WTC11 (cell line): ENCODE measurements at regions not wholly inside any gene's neighbourhood (a gene's known extent, or its start where the extent isn't known, plus 50 kb on each side); places are given as distances from the start of the nearest gene placed in this dataset.

Experiments used
- ATAC-seq: fragments of 200-7000 bp; cut with Tn5 transposase; 2 replicates; pipeline ENCODE4 v1.10.0; 2021; ENCODE audit warnings: mild to moderate bottlenecking, moderate library complexity
- CTCF ChIA-PET: fragments of 300-600 bp; sonication (Branson Sonifier 250); formaldehyde crosslinking; loops from one replicate; lab custom pipeline; 2021; ENCODE audit warnings: antibody characterized with exemption; lab: Charles Lee
- POLR2A ChIA-PET: fragments of 350-600 bp; sonication (Branson Sonifier 250); formaldehyde crosslinking; loops from one replicate; lab custom pipeline; 2021; ENCODE audit warnings: antibody characterized with exemption; lab: Charles Lee
- DNase-seq: peaks from one replicate; pipeline ENCODE4 v3.0.0; 2021; ENCODE audit warnings: low spot score
- H3K27ac Mint-ChIP-seq: 2 replicates; pipeline ENCODE4 v1.8.0; 2021; ENCODE audit warnings: mixed read lengths
- H3K27me3 Mint-ChIP-seq: 2 replicates; pipeline ENCODE4 v1.8.0; 2021; ENCODE audit warnings: low read depth, mild to moderate bottlenecking, moderate library complexity, mixed read lengths
- H3K36me3 Mint-ChIP-seq: 2 replicates; pipeline ENCODE4 v1.8.0; 2021; ENCODE audit warnings: mixed read lengths
- H3K4me1 Mint-ChIP-seq: 2 replicates; pipeline ENCODE4 v1.8.0; 2022; ENCODE audit warnings: mixed read lengths
- H3K4me3 Mint-ChIP-seq: 2 replicates; pipeline ENCODE4 v1.8.0; 2021; ENCODE audit warnings: mild to moderate bottlenecking, moderate library complexity, mixed read lengths
- H3K9me3 Mint-ChIP-seq: 2 replicates; pipeline ENCODE4 v1.8.0; 2021; ENCODE audit warnings: mixed read lengths
- CREB1 ChIP-seq: sonication (generic); formaldehyde crosslinking; IDR thresholded peaks from 2 replicates; pipeline ENCODE4 v1.8.0; 2023; ENCODE audit warnings: mild to moderate bottlenecking, missing genetic modification reagents
- ELF4 ChIP-seq: sonication (generic); formaldehyde crosslinking; IDR thresholded peaks from 2 replicates; pipeline ENCODE4 v1.8.1; 2022; ENCODE audit warnings: low read depth, mild to moderate bottlenecking, moderate library complexity, missing genetic modification reagents
- ESRRA ChIP-seq: sonication (generic); formaldehyde crosslinking; IDR thresholded peaks from 2 replicates; pipeline ENCODE4 v1.8.1; 2022; ENCODE audit warnings: mild to moderate bottlenecking, missing genetic modification reagents, borderline replicate concordance
- FOXP1 ChIP-seq: sonication (generic); formaldehyde crosslinking; IDR thresholded peaks from 2 replicates; pipeline ENCODE4 v1.8.0; 2022; ENCODE audit warnings: missing genetic modification reagents, mild to moderate bottlenecking, moderate library complexity, borderline replicate concordance
- GRHL2 ChIP-seq: fragments of 250-450 bp; sonication (Bioruptor Pico); IDR thresholded peaks from 2 replicates; pipeline ENCODE4 v1.8.0; 2022; ENCODE audit warnings: mild to moderate bottlenecking, moderate library complexity; ENCODE audit not compliant: insufficient replicate concordance, severe bottlenecking
- NFE2L1 ChIP-seq: sonication (generic); formaldehyde crosslinking; IDR thresholded peaks from 2 replicates; pipeline ENCODE4 v1.8.1; 2023; ENCODE audit warnings: missing genetic modification reagents
- NR3C1 ChIP-seq: sonication (generic); formaldehyde crosslinking; conservative IDR thresholded peaks from 2 replicates; pipeline ENCODE4 v1.8.1; 2023; ENCODE audit warnings: low read depth, mild to moderate bottlenecking, missing genetic modification reagents
- RORB ChIP-seq: fragments of 250-450 bp; sonication (Bioruptor Pico); IDR thresholded peaks from 2 replicates; pipeline ENCODE4 v1.9.0; 2021; ENCODE audit warnings: mild to moderate bottlenecking
- SMAD3 ChIP-seq: sonication (generic); formaldehyde crosslinking; IDR thresholded peaks from 2 replicates; pipeline ENCODE4 v1.8.0; 2022; ENCODE audit warnings: missing genetic modification reagents, mild to moderate bottlenecking, borderline replicate concordance
- ZNF317 ChIP-seq: sonication (generic); formaldehyde crosslinking; IDR thresholded peaks from 2 replicates; pipeline ENCODE4 v1.8.1; 2023; ENCODE audit warnings: low read depth, mild to moderate bottlenecking, moderate library complexity, missing genetic modification reagents, borderline replicate concordance
- ZNF416 ChIP-seq: fragments of 250-450 bp; sonication (Bioruptor Pico); IDR thresholded peaks from 2 replicates; pipeline ENCODE4 v1.9.0; 2021; ENCODE audit warnings: mild to moderate bottlenecking, inconsistent platforms
- TF ChIP-seq, protein P1 (sequence below): sonication (generic); formaldehyde crosslinking; IDR thresholded peaks from 2 replicates; pipeline ENCODE4 v1.8.0; 2023; ENCODE audit warnings: missing genetic modification reagents, mild to moderate bottlenecking, borderline replicate concordance
- TF ChIP-seq, protein P2 (sequence below): fragments of 250-450 bp; sonication (Bioruptor Pico); IDR thresholded peaks from 2 replicates; pipeline ENCODE4 v1.8.0; 2021; ENCODE audit warnings: mild to moderate bottlenecking
- TF ChIP-seq, protein P3 (sequence below): fragments of 250-450 bp; sonication (Bioruptor Pico); IDR thresholded peaks from 2 replicates; pipeline ENCODE4 v1.9.0; 2021; ENCODE audit warnings: mild to moderate bottlenecking
- TF ChIP-seq, protein P4 (sequence below): sonication (generic); formaldehyde crosslinking; IDR thresholded peaks from 2 replicates; pipeline ENCODE4 v1.8.1; 2023; ENCODE audit warnings: mild to moderate bottlenecking, missing genetic modification reagents
- TF ChIP-seq, protein P5 (sequence below): sonication (generic); formaldehyde crosslinking; IDR thresholded peaks from 2 replicates; pipeline ENCODE4 v1.8.0; 2022; ENCODE audit warnings: mild to moderate bottlenecking, missing genetic modification reagents
- TF ChIP-seq, protein P6 (sequence below): sonication (generic); formaldehyde crosslinking; IDR thresholded peaks from 2 replicates; pipeline ENCODE4 v1.8.1; 2023; ENCODE audit warnings: mild to moderate bottlenecking, missing genetic modification reagents, moderate library complexity
- TF ChIP-seq, protein P7 (sequence below): fragments of 250-450 bp; sonication (Bioruptor Pico); conservative IDR thresholded peaks from 2 replicates; pipeline ENCODE4 v1.9.0; 2021; ENCODE audit warnings: mild to moderate bottlenecking
- TF ChIP-seq, protein P8 (sequence below): sonication (generic); formaldehyde crosslinking; IDR thresholded peaks from 2 replicates; pipeline ENCODE4 v1.8.1; 2022; ENCODE audit warnings: mild to moderate bottlenecking, missing genetic modification reagents, moderate library complexity, borderline replicate concordance

DNA sequence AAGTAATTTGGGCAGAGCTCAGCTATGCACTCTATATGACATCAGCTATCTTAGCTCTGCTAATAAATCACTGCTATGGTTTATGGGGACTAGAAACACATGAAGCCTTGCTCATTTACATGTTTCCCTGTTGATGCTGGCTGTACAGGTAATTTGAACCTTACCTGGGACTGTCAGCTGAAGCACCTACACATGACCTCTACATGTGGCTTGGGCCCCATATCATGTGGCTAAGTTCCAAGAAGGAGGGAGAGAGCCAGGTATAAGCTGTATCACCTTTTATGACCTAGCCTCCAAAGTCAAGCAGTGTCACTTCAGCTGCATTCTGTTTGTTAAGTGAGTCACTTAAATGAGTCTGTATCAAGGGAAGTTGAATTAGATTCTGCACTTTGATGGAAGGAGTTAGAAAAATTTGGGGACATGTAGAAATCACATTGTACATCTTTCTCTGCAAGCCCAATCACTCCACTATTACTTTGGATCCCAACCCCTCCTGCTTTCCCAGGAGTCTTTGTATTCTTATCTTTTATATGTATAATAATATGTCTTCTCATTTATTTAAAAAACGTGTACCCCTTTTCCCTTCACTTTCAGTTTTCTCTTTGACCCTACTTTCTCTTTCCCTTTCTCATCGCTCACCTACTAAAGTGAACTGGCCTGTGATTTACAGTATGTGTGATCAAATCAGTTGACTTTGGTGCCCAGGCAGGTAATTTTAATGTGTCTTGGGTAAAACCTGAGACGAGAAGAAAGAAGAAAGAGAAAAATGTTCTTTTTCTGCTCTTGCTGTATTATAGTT is 53.4 kb upstream of the PRKACB start:
- Mint-ChIP-seq H3K4me1 (no peaks in the 10 kb centered on the region), H3K36me3 (peaks cover 4% of the 10 kb centered on the region; the same call in 1 of the 2 replicates), H3K4me3 (no peak overlapping the region), H3K27ac (no peak overlapping the region)
- no peak for DNase-seq
- ChIA-PET CTCF (no interaction called here), POLR2A (interaction anchor here (1.0 kb wide), 1 partner anchor 12 kb away, joined by 3 read pairs; no protein-coding TSS in a partner anchor)
- no peak for ATAC-seq
- TF ChIP-seq, protein P1, sequence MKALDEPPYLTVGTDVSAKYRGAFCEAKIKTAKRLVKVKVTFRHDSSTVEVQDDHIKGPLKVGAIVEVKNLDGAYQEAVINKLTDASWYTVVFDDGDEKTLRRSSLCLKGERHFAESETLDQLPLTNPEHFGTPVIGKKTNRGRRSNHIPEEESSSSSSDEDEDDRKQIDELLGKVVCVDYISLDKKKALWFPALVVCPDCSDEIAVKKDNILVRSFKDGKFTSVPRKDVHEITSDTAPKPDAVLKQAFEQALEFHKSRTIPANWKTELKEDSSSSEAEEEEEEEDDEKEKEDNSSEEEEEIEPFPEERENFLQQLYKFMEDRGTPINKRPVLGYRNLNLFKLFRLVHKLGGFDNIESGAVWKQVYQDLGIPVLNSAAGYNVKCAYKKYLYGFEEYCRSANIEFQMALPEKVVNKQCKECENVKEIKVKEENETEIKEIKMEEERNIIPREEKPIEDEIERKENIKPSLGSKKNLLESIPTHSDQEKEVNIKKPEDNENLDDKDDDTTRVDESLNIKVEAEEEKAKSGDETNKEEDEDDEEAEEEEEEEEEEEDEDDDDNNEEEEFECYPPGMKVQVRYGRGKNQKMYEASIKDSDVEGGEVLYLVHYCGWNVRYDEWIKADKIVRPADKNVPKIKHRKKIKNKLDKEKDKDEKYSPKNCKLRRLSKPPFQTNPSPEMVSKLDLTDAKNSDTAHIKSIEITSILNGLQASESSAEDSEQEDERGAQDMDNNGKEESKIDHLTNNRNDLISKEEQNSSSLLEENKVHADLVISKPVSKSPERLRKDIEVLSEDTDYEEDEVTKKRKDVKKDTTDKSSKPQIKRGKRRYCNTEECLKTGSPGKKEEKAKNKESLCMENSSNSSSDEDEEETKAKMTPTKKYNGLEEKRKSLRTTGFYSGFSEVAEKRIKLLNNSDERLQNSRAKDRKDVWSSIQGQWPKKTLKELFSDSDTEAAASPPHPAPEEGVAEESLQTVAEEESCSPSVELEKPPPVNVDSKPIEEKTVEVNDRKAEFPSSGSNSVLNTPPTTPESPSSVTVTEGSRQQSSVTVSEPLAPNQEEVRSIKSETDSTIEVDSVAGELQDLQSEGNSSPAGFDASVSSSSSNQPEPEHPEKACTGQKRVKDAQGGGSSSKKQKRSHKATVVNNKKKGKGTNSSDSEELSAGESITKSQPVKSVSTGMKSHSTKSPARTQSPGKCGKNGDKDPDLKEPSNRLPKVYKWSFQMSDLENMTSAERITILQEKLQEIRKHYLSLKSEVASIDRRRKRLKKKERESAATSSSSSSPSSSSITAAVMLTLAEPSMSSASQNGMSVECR (CRISPR knock-in tag) = no peak
- TF ChIP-seq FOXP1 (no peak), CREB1 (no peak), NFE2L1 (CRISPR knock-in tag) (no peak), SMAD3 (CRISPR knock-in tag) (no peak), ZNF317 (CRISPR knock-in tag) (no peak), ELF4 (no peak), GRHL2 (CRISPR knock-in tag) (no peak), NR3C1 (no peak)
- TF ChIP-seq, protein P2, sequence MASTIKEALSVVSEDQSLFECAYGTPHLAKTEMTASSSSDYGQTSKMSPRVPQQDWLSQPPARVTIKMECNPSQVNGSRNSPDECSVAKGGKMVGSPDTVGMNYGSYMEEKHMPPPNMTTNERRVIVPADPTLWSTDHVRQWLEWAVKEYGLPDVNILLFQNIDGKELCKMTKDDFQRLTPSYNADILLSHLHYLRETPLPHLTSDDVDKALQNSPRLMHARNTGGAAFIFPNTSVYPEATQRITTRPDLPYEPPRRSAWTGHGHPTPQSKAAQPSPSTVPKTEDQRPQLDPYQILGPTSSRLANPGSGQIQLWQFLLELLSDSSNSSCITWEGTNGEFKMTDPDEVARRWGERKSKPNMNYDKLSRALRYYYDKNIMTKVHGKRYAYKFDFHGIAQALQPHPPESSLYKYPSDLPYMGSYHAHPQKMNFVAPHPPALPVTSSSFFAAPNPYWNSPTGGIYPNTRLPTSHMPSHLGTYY (CRISPR knock-in tag) = no peak
- TF ChIP-seq, protein P3, sequence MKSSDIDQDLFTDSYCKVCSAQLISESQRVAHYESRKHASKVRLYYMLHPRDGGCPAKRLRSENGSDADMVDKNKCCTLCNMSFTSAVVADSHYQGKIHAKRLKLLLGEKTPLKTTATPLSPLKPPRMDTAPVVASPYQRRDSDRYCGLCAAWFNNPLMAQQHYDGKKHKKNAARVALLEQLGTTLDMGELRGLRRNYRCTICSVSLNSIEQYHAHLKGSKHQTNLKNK (CRISPR knock-in tag) = no peak
- TF ChIP-seq, all 79 proteins: peak for 0
- Mint-ChIP-seq H3K9me3 (peaks cover 8% of the 10 kb centered on the region), H3K27me3 (no peaks in the 10 kb centered on the region)

DNA sequence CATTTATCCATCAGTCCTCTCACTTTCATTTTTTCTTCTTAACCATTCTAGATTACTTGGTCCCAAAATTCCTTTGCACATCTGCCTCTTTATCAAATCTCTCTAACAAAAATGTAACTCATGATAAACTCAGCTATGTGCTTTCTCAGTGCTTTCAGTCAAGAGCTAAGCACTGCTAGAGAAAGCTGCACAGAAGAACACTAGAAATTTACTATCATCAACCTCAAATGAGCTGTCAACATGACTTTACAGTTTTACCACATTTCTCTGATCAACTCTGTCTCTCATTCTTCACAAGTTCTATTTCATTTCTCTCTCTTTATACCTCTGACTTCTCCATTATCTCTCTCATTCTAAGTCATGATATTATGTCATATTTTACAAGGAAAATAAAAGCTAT is 54.2 kb upstream of the PRKACB start:
- no peak for DNase-seq
- Mint-ChIP-seq H3K4me1 (no peaks in the 10 kb centered on the region), H3K27me3 (no peaks in the 10 kb centered on the region), H3K27ac (no peak overlapping the region), H3K4me3 (no peak overlapping the region), H3K36me3 (no peaks in the 10 kb centered on the region), H3K9me3 (peaks cover under 1% of the 10 kb centered on the region; the same call in 1 of the 2 replicates)
- CTCF ChIA-PET = no interaction called here
- POLR2A ChIA-PET = interaction anchor here (1.0 kb wide), 1 partner anchor 12 kb away, joined by 3 read pairs; no protein-coding TSS in a partner anchor
- ATAC-seq = no peak
- TF ChIP-seq, protein P4, sequence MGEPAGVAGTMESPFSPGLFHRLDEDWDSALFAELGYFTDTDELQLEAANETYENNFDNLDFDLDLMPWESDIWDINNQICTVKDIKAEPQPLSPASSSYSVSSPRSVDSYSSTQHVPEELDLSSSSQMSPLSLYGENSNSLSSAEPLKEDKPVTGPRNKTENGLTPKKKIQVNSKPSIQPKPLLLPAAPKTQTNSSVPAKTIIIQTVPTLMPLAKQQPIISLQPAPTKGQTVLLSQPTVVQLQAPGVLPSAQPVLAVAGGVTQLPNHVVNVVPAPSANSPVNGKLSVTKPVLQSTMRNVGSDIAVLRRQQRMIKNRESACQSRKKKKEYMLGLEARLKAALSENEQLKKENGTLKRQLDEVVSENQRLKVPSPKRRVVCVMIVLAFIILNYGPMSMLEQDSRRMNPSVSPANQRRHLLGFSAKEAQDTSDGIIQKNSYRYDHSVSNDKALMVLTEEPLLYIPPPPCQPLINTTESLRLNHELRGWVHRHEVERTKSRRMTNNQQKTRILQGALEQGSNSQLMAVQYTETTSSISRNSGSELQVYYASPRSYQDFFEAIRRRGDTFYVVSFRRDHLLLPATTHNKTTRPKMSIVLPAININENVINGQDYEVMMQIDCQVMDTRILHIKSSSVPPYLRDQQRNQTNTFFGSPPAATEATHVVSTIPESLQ (CRISPR knock-in tag) = no peak
- TF ChIP-seq, protein P5, sequence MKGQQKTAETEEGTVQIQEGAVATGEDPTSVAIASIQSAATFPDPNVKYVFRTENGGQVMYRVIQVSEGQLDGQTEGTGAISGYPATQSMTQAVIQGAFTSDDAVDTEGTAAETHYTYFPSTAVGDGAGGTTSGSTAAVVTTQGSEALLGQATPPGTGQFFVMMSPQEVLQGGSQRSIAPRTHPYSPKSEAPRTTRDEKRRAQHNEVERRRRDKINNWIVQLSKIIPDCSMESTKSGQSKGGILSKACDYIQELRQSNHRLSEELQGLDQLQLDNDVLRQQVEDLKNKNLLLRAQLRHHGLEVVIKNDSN (CRISPR knock-in tag) = no peak
- TF ChIP-seq ZNF416 (CRISPR knock-in tag) = no peak
- TF ChIP-seq, protein P2 (CRISPR knock-in tag) = no peak
- no peak for TF ChIP-seq RORB (CRISPR knock-in tag)
- TF ChIP-seq, protein P6, sequence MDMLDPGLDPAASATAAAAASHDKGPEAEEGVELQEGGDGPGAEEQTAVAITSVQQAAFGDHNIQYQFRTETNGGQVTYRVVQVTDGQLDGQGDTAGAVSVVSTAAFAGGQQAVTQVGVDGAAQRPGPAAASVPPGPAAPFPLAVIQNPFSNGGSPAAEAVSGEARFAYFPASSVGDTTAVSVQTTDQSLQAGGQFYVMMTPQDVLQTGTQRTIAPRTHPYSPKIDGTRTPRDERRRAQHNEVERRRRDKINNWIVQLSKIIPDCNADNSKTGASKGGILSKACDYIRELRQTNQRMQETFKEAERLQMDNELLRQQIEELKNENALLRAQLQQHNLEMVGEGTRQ = no peak
- TF ChIP-seq, protein P7, sequence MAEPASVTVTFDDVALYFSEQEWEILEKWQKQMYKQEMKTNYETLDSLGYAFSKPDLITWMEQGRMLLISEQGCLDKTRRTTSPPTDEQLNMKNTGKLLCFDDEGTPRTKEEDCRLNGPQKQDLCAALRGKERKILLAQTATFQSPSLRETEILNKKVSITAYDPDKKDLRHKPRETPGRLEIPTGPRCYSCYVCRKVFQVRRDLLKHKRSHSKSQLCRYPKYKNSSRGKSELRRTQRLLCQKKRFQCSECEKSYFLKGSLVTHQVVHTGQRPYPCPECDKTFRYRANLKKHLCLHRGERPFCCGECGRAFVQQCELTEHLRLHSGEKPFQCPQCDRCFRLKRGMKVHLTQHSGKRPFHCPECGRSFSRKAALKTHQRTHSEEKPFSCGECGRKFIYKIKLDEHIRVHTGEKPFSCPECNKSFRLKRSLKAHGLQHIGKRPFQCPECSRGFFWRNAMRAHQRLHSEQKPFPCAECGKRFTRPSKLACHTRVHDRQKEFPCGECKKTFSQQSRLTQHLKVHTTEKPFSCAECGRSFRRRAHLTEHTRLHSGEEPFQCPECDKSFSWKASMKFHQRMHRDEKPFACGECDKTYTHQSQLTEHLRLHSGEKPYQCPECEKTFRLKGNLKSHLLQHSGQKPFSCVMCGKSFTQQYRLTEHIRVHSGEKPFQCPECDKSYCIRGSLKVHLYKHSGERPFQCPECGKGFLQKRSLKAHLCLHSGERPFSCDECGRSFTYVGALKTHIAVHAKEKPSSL (CRISPR knock-in tag) = no peak
- TF ChIP-seq ESRRA (CRISPR knock-in tag) = no peak
- TF ChIP-seq, protein P8, sequence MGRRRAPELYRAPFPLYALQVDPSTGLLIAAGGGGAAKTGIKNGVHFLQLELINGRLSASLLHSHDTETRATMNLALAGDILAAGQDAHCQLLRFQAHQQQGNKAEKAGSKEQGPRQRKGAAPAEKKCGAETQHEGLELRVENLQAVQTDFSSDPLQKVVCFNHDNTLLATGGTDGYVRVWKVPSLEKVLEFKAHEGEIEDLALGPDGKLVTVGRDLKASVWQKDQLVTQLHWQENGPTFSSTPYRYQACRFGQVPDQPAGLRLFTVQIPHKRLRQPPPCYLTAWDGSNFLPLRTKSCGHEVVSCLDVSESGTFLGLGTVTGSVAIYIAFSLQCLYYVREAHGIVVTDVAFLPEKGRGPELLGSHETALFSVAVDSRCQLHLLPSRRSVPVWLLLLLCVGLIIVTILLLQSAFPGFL (CRISPR knock-in tag) = no peak
